DND-41 (cell line): ENCODE measurements at regions not wholly inside any gene's neighbourhood (a gene's known extent, or its start where the extent isn't known, plus 50 kb on each side); places are given as distances from the start of the nearest gene placed in this dataset.

Experiments used
- ATAC-seq: fragments of 200-7000 bp; cut with Tn5 transposase; 3 replicates; pipeline ENCODE4 v1.9.1; 2021; ENCODE audit warnings: low read depth; ENCODE audit not compliant: insufficient read depth
- DNase-seq: peaks from one replicate; pipeline ENCODE4 v3.0.0-alpha.2; 2020
- H2AFZ ChIP-seq: 2 replicates; pipeline ENCODE4 v1.6.0; 2012; ENCODE audit warnings: low read depth, low read length
- H3K27ac ChIP-seq: 2 replicates; pipeline ENCODE4 v1.5.1; 2012; ENCODE audit warnings: low read length, inconsistent platforms
- H3K27me3 ChIP-seq: fragments of 200-600 bp; sonication (generic); 2 replicates; pipeline ENCODE4 v1.6.0; 2012; ENCODE audit warnings: low read length, mild to moderate bottlenecking, inconsistent platforms; ENCODE audit not compliant: insufficient read depth, poor library complexity
- H3K36me3 ChIP-seq: 2 replicates; pipeline ENCODE4 v1.5.1; 2012; ENCODE audit warnings: low read length, inconsistent platforms; ENCODE audit not compliant: insufficient read depth
- H3K4me1 ChIP-seq: 2 replicates; pipeline ENCODE4 v1.5.1; 2012; ENCODE audit warnings: mild to moderate bottlenecking, low read length; ENCODE audit not compliant: insufficient read depth
- H3K4me2 ChIP-seq: 2 replicates; pipeline ENCODE4 v1.6.0; 2012; ENCODE audit warnings: mild to moderate bottlenecking, moderate library complexity, low read length, inconsistent platforms; ENCODE audit not compliant: insufficient read depth
- H3K4me3 ChIP-seq, 2 experiments: fragments of 200-600 bp in 1 of 2; shearing (Covaris generic) in 1 of 2; 2 replicates each; pipeline ENCODE4 v1.5.1; 2012 to 2016; ENCODE audit warnings: inconsistent platforms in 2 of 2, low read length in 2 of 2, mild to moderate bottlenecking in 2 of 2, low read depth in 1 of 2, moderate library complexity in 1 of 2
- H3K79me2 ChIP-seq: 2 replicates; pipeline ENCODE4 v1.6.0; 2012; ENCODE audit warnings: low read length, inconsistent platforms; ENCODE audit not compliant: insufficient read depth
- H3K9ac ChIP-seq: 2 replicates; pipeline ENCODE4 v1.6.0; 2012; ENCODE audit warnings: low read depth, mild to moderate bottlenecking, inconsistent platforms, low read length, moderate library complexity
- H3K9me3 ChIP-seq: 2 replicates; pipeline ENCODE4 v1.5.1; 2012; ENCODE audit warnings: low read length, moderate library complexity, mild to moderate bottlenecking, inconsistent platforms; ENCODE audit not compliant: insufficient read depth, severe bottlenecking
- H4K20me1 ChIP-seq: 2 replicates; pipeline ENCODE4 v1.6.0; 2012; ENCODE audit warnings: low read length; ENCODE audit not compliant: insufficient read depth
- EZH2 ChIP-seq: IDR thresholded peaks from 3 replicates; pipeline ENCODE4 v1.6.1; 2012; ENCODE audit warnings: borderline replicate concordance, low read depth, mild to moderate bottlenecking, moderate library complexity, low read length, inconsistent platforms; ENCODE audit not compliant: severe bottlenecking
- TF ChIP-seq, protein P1 (sequence below): IDR thresholded peaks from 2 replicates; pipeline ENCODE4 v1.5.1; 2012; ENCODE audit warnings: borderline replicate concordance, low read length, moderate library complexity, mild to moderate bottlenecking; ENCODE audit not compliant: poor library complexity, severe bottlenecking; ENCODE audit errors: extremely low read depth

DNA sequence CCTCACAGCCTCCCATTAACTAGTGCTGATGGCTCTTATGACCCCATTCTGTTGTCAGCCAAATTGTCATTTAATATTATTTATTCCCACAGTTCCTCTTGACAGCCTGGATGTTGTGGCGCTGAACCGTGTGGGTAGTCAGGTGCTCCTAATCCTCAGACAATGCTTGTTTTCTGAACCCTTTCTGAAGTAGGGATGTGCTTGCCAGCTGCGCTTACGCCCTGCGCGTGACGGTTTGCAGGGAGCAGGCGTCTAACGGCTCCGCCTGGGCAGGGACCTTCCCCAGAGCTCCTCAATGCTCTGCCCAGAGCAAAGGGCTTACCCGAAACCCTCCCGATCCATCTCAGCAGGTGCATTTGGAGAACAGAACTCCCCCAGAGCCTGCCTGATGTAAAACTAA is 358.2 kb upstream of the MYT1L start:
- no peak overlapping the region for H3K4me2 ChIP-seq
- H3K27ac ChIP-seq, result no peak overlapping the region
- H4K20me1 ChIP-seq, result no peaks in the 10 kb centered on the region
- no peaks in the 10 kb centered on the region for H3K9me3 ChIP-seq
- H3K9ac ChIP-seq, result no peak overlapping the region
- no peak for DNase-seq
- no peak overlapping the region for H2AFZ ChIP-seq
- peaks cover 15% of the 10 kb centered on the region; the same call in 1 of the 2 replicates for H3K4me1 ChIP-seq
- ATAC-seq, result no peak
- no peaks in the 10 kb centered on the region for H3K79me2 ChIP-seq
- no peaks in the 10 kb centered on the region for H3K27me3 ChIP-seq
- no peak overlapping the region for H3K4me3 ChIP-seq
- no peaks in the 10 kb centered on the region for H3K36me3 ChIP-seq
- TF ChIP-seq, protein P1, sequence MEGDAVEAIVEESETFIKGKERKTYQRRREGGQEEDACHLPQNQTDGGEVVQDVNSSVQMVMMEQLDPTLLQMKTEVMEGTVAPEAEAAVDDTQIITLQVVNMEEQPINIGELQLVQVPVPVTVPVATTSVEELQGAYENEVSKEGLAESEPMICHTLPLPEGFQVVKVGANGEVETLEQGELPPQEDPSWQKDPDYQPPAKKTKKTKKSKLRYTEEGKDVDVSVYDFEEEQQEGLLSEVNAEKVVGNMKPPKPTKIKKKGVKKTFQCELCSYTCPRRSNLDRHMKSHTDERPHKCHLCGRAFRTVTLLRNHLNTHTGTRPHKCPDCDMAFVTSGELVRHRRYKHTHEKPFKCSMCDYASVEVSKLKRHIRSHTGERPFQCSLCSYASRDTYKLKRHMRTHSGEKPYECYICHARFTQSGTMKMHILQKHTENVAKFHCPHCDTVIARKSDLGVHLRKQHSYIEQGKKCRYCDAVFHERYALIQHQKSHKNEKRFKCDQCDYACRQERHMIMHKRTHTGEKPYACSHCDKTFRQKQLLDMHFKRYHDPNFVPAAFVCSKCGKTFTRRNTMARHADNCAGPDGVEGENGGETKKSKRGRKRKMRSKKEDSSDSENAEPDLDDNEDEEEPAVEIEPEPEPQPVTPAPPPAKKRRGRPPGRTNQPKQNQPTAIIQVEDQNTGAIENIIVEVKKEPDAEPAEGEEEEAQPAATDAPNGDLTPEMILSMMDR, result no peak
- no peak for TF ChIP-seq EZH2

DNA sequence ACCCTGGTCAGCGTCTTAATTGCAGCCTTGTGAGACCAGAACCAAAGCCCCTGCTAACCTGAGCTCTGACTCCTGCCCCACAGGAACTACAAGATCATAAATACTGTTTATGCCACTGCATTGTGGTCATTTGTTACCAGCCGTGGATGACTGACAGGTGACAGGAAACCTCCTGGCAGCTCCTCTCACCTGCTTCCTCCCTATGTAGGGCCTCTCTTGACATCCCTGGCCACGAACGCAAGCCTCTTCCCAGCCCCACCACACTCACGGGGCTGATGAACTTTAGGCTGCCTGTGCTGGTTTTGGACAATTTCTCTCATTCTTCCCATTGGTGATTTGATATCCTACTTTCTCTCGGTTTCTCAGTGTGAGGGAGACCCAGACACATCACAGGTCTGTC is 357.2 kb upstream of the MYT1L start:
- Histone ChIP-seq H3K4me3 (no peak overlapping the region), H2AFZ (no peak overlapping the region), H3K9me3 (no peaks in the 10 kb centered on the region), H4K20me1 (no peaks in the 10 kb centered on the region), H3K9ac (no peak overlapping the region), H3K4me2 (no peak overlapping the region), H3K27ac (no peak overlapping the region), H3K79me2 (no peaks in the 10 kb centered on the region), H3K27me3 (no peaks in the 10 kb centered on the region), H3K36me3 (no peaks in the 10 kb centered on the region), H3K4me1 (peaks cover 15% of the 10 kb centered on the region; the same call in 1 of the 2 replicates)
- no peak for ATAC-seq
- no peak for DNase-seq
- TF ChIP-seq EZH2, result no peak
- TF ChIP-seq, protein P1, result no peak

DNA sequence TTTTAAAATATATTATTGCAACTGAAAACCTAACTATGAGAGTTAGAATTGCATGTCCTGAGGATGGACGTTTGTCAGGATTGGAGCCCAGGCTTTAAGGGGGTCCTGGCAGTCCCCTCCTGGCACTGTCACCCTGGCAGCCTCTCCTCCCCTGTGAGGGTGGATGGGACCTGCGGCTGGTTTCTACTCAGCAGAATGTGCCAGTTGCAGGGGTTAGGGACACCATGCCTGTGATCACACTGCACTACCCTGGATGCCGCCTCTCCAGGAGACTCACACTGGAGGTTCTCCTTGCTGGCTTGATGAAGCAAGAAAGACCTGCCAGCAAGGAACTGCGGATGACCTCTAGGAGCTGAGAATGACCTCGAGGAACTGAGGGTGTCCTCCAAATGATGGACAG is 356.7 kb upstream of the MYT1L start:
- no peak overlapping the region for H3K4me3 ChIP-seq
- TF ChIP-seq, protein P1, result no peak
- no peak for TF ChIP-seq EZH2
- ATAC-seq, result no peak
- H3K36me3 ChIP-seq, result no peaks in the 10 kb centered on the region
- no peak overlapping the region for H3K4me2 ChIP-seq
- no peak for DNase-seq
- H3K27ac ChIP-seq, result no peak overlapping the region
- H3K9me3 ChIP-seq, result no peaks in the 10 kb centered on the region
- no peaks in the 10 kb centered on the region for H3K27me3 ChIP-seq
- H3K9ac ChIP-seq, result no peak overlapping the region
- no peak overlapping the region for H2AFZ ChIP-seq
- no peaks in the 10 kb centered on the region for H3K79me2 ChIP-seq
- peaks cover 15% of the 10 kb centered on the region; the same call in 1 of the 2 replicates for H3K4me1 ChIP-seq
- H4K20me1 ChIP-seq, result no peaks in the 10 kb centered on the region

DNA sequence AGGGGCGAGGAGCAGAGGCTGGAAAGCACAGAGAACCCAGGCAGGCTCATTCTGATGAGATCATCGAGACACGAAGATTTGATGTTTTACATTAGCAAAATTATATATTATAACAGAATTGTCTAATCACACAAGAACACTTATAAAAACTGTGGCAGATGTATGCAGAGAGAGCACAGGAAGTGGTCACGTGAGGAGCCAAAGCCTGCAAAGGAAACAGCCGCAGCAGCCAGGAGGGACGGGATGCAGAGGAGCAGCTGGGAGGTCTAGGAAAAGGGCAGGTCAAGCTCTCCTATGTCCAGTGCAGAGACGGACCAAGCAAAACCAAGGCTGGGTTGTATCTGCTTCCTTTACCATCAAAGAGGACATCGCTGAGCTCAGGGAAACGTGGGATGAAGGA is 355.1 kb upstream of the MYT1L start:
- Histone ChIP-seq H3K27ac (no peak overlapping the region), H3K4me2 (peak overlapping the region; percentile 3; the same call in 1 of the 2 replicates), H3K36me3 (no peaks in the 10 kb centered on the region), H3K9ac (no peak overlapping the region), H4K20me1 (no peaks in the 10 kb centered on the region), H3K4me1 (peaks cover 15% of the 10 kb centered on the region; the same call in 1 of the 2 replicates), H3K4me3 (no peak overlapping the region), H3K79me2 (no peaks in the 10 kb centered on the region), H3K9me3 (no peaks in the 10 kb centered on the region), H3K27me3 (no peaks in the 10 kb centered on the region), H2AFZ (no peak overlapping the region)
- TF ChIP-seq EZH2, result no peak
- TF ChIP-seq, protein P1, result no peak
- peak; percentile 71; the same call in 1 of the 3 replicates for ATAC-seq
- DNase-seq, result peak; percentile 25
